NCI-H1092 (cell line): ENCODE measurements at regions not wholly inside any gene's neighbourhood (a gene's known extent, or its start where the extent isn't known, plus 50 kb on each side); places are given as distances from the start of the nearest gene placed in this dataset.
"Not testable (repeated sequence)": the region's sequence is repeated elsewhere in the genome, so short reads cannot be mapped to it uniquely, and the experiment has no call there.

ENCODE experiments used
- DNase-seq: peaks from one replicate; lab custom pipeline; 2025; lab: John Stamatoyannopoulos, UW

DNA sequence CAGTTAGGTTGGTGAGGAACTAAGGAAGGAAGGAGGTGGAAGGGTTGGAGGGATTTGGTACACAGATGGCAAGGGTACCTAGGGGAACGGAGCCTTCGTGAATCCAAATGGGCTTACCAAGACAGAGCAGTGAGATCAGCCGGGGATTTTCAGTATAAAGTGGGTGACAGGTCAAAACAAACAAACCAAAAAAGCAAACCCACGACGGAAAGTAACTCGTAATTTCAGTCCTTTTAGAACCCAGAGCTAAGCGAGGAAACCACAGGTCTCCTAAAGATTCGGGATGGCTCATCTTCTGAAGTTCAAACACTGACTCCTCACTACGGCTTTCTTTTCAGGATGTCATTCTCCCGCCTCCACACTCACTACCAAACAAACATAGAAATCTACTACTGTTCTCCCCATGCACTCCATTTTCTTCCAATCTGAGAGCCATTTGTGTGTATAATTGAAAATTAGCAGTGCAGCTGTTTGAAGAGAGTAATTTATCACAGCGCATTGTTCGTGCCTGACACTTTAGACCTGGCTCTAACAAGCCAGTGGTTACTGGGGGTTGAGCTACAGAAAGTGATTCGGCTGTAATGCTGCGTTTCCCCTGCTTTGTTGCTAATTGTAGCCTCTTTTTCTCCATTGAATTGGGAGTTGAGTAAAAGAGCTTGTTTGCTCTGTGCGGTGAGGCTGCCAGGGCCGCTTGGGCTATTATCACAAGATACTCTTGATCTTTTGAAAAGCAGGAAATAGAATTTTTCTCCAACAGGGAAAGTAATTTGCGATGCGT, 64.7 kb upstream of the CCDC39 start:
- peak; percentile 96 for DNase-seq

DNA sequence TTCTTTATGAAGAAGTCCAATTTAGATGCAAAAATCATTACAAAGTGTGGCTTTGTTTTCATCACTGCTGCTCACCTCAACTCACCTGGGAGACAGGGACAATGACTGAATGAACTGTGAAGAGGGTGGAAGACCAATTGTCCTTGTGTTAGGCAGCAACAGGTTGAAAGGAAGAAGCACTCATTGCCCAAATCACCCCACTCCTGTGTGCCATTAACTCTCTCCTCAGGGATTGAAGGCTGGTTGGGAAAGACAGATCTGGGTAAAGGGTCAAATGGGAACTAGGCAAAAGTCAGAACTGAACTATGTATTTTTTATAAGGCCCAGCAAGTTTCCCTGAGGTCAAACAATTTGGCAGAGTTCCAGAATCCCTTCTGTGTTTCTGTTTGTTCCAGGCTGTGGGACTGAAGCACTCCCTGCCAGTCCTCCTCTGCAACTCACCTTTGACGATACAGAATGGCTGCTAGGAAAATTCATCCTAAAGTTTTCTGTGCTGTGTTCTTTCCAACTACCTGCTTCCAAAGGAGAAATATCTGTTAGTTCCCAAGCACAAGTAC, 68.6 kb upstream of the CCDC39 start:
- DNase-seq, result peak; percentile 34

DNA sequence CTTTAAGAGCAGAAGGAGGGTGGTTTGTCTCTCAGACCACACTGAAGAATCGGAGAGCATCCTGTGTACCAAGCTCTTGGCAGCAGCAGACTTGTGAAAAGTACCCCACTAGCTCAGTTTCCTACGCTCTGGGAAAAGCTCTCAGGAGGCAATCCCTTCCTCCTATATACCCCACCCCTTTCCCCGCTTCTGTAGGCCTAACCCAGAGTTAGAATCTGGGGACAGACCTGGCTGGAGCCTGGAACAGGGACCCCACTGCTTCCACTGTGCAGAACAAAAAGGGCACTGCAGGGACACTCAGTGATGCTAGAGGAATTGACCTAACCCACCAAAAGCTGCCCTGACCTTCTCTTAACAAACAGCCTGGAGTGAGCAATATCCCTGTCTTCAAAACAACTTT, 70.0 kb upstream of the CCDC39 start:
- no peak for DNase-seq

DNA sequence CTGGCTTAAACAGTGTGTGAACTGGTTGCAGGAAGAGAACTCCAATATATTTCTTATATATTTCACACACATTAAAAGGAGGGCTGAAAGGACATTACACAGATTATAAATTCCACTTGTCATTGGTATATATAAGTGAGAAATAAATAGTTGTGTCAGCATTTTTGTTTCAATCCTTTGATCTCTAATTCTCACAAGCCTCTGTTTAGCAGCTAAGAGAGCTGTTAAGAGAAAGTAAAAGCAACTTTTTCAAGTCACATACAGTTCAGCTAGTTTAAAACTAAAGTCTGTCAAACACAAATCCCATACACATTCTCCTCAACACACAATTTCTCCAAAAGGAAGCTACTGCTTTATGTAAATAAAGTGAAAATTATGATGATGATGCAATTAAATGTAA, 70.5 kb upstream of the CCDC39 start:
- no peak for DNase-seq

- DNase-seq, result no peak
These were observed 76.3 kb upstream of the CCDC39 start for GRCh38 chr3:180755556-180755955.

DNA sequence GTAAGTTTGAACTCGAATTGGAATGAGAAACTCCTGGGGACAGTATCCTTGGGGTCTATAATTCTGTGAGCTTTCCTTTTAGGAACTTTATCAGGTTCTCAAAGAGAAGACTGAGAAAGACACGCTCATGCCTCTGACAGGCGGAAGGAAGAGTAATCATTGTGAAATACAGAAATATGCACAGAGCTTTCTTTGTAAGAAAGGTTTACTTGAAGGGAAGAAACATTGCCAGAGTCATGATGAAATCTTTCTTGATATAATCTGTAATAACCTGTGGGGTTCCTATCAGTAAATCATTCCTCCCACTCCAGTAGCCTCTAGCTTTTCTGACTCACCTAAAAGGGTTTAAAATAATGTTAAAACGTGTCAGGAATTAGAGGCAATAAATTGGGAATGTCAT, 83.6 kb upstream of the CCDC39 start:
- DNase-seq, result no peak

DNA sequence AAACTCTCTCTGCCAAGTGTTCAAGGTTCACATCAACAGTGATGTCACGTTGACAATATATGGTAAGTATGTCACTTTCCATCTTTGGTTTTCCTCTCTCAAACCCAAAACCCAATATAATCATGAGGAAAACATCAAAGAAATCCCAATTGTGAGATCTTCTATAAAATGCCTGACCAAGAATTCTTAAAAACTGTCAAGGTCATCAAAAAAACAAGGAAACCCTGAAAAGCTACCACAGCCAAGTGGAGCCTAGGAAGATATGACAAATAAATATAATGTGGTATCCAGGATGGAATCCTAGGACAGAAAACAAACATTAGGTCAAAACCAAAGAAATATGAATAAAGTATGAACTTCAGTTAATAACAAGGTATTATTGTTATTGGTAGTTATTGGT, 85.2 kb upstream of the CCDC39 start:
- DNase-seq, result no peak

DNA sequence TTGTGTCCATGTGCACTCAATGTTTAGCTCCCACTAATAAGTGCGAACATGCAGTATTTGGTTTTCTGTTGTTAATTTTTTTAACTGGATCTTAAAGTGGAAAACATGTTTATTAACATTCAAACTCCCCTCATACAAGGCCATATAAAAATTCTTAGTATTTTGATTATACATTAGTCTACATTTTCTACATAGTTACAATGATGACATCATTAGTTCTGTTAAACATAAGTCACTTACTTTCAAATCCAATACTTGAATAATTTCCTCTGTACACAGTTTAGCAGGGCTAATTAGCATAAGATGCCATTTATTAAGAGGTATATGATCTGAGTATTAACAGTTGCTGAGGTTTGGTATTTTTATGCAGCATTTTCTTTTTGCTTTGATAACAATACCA, 91.3 kb upstream of the CCDC39 start:
- no peak for DNase-seq

- DNase-seq, result no peak
These were observed 97.1 kb upstream of the CCDC39 start for GRCh38 chr3:180776433-180776832.

DNA sequence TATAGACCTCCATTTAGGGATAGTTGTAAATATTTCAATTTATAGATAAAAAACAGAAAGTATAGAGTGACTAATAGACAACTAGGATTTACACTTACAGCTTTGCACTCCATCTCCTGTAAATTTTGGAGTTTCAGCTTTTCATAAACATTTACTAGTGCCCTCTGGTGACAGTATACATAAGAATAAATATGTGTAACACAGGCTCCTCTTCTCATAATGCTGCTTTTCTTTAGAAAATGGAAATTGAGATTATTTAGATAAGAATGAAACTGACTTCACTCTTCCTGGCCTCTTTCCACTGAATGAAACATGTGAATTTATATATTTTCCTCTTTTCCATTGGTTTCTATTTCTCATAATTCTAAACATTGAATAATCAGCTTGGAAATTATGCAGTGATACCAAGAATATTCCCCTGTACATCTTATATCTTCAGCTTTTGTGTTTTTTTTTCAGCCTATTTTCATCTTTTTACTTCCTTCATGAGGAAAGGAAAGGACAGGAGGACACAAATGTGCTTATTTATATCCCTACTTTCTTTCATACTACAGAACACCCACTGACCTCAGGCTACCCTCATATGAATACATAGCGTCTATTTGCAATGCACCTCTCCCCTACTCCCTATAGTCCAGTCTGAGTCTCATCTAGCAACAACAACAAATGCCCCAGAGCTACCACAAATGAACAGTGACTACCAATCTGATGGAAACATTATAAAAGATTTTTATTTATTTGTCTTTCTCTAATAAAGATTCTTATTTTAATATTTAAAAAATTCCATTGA, 103.1 kb upstream of the CCDC39 start:
- no peak for DNase-seq

DNA sequence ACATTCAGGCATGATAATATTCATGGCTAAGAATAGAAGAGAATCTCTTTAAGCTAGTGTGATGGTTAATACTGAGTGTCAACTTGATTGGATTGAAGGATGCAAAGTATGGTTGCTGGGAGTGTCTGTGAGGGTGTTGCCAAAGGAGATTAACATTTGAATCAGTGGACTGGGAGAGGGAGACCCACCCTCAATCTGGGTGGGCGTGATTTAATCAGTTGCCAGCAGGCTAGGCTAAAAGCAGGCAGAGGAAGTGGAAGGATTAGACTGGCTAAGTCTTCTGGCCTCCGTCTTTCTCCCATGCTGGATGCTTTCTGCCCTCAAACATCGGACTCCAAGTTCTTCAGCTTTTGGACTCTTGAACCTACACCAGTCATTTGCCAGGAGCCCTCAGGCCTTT, 106.9 kb upstream of the CCDC39 start:
- not testable (repeated sequence) for DNase-seq

DNA sequence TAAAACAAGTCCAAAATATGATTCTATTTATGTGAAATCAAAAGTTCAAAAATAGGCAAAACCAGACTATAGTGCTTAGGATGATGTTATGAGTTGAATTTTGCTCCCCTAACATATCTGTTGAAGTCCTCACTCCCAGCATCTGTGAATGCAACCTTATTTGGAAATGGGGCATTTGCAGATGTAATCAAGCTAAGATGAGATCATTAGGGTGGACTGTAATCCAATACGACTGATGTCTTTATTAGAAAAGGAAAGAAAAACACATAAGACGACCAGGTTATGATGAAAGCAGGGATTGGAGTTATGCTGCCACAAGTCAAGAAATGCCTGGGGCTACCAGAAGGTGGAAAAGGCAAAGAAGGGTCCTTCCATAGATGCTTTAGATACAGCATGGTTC, 110.5 kb upstream of the CCDC39 start:
- DNase-seq, result no peak

- DNase-seq, result no peak
These were observed 114.3 kb upstream of the FXR1 start for GRCh38 chr3:180798197-180798596.

GRCh38 chr3:180802837-180803236, 109.6 kb upstream of the FXR1 start:
- DNase-seq, result peak; percentile 15

DNA sequence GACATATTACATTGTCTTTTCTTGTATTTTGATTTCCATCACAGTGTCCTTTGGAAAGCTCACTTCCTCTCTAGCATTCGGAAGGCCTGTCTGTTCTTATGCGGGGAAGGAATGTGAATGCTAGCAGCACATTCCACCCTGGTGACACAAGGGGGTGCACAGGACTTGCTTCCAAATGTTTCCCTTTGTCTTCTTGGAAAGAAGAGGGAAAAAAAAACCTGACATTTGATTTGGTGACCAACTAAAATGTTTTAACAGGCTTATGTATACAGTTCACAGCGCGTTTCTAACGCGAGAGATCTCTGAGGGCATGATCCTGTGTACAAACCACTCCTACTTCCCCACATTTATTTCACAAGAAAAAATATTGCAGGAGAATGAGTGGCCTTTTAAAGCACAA, 107.6 kb upstream of the FXR1 start:
- peak; percentile 47 for DNase-seq

GRCh38 chr3:180808823-180809575, 103.5 kb upstream of the FXR1 start:
- no peak for DNase-seq

GRCh38 chr3:180820400-180820799, 92.1 kb upstream of the FXR1 start:
- DNase-seq, result no peak

GRCh38 chr3:180825964-180826363, 86.5 kb upstream of the FXR1 start:
- no peak for DNase-seq

- DNase-seq, result no peak
These were observed 85.3 kb upstream of the FXR1 start for GRCh38 chr3:180827171-180827570.

DNA sequence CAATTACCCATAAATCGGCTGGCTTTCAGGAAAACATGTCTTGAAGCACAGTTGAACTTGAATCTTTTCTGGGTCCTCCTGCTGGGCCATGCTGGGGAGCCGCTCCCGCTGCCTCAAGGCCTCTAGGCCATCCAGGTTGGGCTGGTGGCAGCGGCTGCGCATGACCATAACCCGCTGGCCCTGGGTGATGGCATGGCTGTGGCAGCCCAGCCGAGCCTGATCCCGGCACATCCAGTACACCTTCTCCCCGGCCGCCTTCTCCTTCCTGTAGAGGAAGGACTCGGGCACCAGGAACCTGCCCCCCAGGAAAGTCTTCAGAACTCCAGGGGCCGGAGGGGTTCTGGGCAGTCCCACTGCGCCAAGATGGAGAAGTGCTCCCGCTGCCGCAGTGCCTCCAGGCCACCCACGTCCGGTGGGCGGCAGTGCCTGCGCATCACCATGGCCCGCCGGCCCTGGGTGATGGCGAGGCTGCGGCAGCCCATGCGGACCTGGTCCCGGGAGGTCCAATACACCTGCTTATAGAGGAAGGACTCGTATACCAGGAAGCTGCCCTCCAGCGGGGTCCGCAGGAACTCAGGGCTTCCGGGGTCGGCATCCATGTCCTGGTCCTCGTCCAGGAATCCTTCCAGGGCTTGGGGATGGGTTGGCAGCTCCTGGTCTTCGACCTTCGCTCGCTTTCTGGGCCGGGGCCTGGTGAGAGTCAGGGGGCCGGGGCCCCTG, 84.3 kb upstream of the FXR1 start:
- DNase-seq, result no peak

DNA sequence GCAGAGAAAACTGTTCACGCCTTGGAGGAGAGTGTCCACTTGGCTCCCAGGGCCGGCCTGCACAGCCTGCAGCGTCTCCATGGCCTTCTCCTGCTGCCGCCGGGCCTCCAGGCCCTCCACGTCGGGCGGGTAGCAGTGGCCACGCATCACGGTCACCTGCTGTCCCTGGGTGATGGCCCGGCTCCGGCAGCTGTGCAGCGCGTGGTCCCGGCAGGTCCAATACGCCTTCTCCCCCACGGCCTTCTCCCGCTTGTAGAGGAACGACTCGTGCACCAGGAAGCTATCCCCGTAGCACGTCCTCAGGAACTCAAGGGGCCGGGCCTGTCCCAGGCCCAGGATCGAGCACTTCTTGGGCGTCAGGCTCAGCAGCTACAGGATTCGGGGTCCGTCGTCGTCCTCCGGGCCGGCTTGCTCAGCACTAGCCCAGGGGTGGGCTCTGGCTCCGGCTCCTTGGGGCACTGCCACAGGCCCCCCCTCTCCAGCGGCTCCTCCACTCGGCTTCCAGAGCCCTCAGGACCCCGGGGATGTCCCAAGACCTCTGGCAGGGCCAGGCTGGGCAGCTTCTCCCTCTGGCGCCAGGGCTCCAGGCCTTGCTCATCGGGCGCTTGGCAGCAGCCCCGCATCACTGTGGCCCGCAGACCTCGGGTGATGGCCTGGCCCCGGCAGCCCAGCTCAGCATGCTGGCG, 83.6 kb upstream of the FXR1 start:
- DNase-seq, result no peak
